HL-60 (cell line): ENCODE measurements at regions not wholly inside any gene's neighbourhood (a gene's known extent, or its start where the extent isn't known, plus 50 kb on each side); places are given as distances from the start of the nearest gene placed in this dataset.

Experiments
- GABPA ChIP-seq: IDR thresholded peaks from 2 replicates; pipeline ENCODE4 v1.6.1; 2012; ENCODE audit warnings: low read depth
- POLR2AphosphoS5 ChIP-seq: IDR thresholded peaks from 2 replicates; pipeline ENCODE4 v1.6.1; 2012; ENCODE audit warnings: low read depth
- SPI1 ChIP-seq: IDR thresholded peaks from 2 replicates; pipeline ENCODE4 v1.6.1; 2012; ENCODE audit warnings: low read depth, mild to moderate bottlenecking, borderline replicate concordance
- TF ChIP-seq, protein P1 (sequence below): IDR thresholded peaks from one replicate; pipeline ENCODE4 v1.5.1; 2011; ENCODE audit warnings: low read length, control low read depth, inconsistent platforms; ENCODE audit not compliant: insufficient read depth
- TF ChIP-seq, protein P2 (sequence below): IDR thresholded peaks from 2 replicates; pipeline ENCODE4 v1.6.1; 2012; ENCODE audit warnings: low read depth; ENCODE audit not compliant: insufficient replicate concordance

GRCh38 chr16:74224828-74225612, 71.6 kb upstream of the PSMD7 start:
- TF ChIP-seq, protein P1, sequence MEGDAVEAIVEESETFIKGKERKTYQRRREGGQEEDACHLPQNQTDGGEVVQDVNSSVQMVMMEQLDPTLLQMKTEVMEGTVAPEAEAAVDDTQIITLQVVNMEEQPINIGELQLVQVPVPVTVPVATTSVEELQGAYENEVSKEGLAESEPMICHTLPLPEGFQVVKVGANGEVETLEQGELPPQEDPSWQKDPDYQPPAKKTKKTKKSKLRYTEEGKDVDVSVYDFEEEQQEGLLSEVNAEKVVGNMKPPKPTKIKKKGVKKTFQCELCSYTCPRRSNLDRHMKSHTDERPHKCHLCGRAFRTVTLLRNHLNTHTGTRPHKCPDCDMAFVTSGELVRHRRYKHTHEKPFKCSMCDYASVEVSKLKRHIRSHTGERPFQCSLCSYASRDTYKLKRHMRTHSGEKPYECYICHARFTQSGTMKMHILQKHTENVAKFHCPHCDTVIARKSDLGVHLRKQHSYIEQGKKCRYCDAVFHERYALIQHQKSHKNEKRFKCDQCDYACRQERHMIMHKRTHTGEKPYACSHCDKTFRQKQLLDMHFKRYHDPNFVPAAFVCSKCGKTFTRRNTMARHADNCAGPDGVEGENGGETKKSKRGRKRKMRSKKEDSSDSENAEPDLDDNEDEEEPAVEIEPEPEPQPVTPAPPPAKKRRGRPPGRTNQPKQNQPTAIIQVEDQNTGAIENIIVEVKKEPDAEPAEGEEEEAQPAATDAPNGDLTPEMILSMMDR: no peak
- no peak for TF ChIP-seq GABPA
- TF ChIP-seq, protein P2, sequence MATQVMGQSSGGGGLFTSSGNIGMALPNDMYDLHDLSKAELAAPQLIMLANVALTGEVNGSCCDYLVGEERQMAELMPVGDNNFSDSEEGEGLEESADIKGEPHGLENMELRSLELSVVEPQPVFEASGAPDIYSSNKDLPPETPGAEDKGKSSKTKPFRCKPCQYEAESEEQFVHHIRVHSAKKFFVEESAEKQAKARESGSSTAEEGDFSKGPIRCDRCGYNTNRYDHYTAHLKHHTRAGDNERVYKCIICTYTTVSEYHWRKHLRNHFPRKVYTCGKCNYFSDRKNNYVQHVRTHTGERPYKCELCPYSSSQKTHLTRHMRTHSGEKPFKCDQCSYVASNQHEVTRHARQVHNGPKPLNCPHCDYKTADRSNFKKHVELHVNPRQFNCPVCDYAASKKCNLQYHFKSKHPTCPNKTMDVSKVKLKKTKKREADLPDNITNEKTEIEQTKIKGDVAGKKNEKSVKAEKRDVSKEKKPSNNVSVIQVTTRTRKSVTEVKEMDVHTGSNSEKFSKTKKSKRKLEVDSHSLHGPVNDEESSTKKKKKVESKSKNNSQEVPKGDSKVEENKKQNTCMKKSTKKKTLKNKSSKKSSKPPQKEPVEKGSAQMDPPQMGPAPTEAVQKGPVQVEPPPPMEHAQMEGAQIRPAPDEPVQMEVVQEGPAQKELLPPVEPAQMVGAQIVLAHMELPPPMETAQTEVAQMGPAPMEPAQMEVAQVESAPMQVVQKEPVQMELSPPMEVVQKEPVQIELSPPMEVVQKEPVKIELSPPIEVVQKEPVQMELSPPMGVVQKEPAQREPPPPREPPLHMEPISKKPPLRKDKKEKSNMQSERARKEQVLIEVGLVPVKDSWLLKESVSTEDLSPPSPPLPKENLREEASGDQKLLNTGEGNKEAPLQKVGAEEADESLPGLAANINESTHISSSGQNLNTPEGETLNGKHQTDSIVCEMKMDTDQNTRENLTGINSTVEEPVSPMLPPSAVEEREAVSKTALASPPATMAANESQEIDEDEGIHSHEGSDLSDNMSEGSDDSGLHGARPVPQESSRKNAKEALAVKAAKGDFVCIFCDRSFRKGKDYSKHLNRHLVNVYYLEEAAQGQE: no peak
- TF ChIP-seq POLR2AphosphoS5: no peak
- no peak for TF ChIP-seq SPI1
